GM23248 (cell line): ENCODE measurements at regions not wholly inside any gene's neighbourhood (a gene's known extent, or its start where the extent isn't known, plus 50 kb on each side); places are given as distances from the start of the nearest gene placed in this dataset.

Experiments used
- EZH2 ChIP-seq: fragments of 200-600 bp; sonication (generic); IDR thresholded peaks from 2 replicates; pipeline ENCODE4 v1.6.1; 2018; ENCODE audit warnings: antibody characterized with exemption, mild to moderate bottlenecking; ENCODE audit not compliant: insufficient read depth, poor library complexity, severe bottlenecking
- EZH2phosphoT487 ChIP-seq: fragments of 200-600 bp; sonication (generic); IDR thresholded peaks from 2 replicates; pipeline ENCODE4 v1.6.1; 2018; ENCODE audit warnings: antibody characterized with exemption, moderate library complexity, mild to moderate bottlenecking, low read depth; ENCODE audit not compliant: insufficient read depth

DNA sequence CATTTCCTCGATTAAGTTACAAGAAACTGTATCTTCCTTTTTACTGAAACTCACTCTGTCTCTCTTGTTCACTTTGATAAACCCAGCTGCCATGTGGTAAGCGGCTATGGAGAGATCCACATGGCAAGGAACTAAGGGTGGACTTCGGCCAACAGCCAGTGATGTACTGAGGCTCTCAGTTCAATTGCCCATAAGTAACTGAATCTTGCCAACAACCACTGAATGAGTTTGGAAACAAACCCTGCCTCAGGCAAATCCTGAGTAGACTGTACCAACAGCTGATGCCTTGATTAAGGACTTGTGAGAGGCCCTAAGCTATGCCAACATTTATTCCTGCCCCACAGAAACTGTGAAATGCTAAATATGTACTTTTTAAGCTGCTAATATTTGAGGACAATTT, 433.5 kb downstream of the PLOD2 start:
- no peak for TF ChIP-seq EZH2
- TF ChIP-seq EZH2phosphoT487: no peak
